OCI-LY3 (cell line): ENCODE measurements at regions not wholly inside any gene's neighbourhood (a gene's known extent, or its start where the extent isn't known, plus 50 kb on each side); places are given as distances from the start of the nearest gene placed in this dataset.

ENCODE experiments used
- EZH2phosphoT487 ChIP-seq: fragments of 200-600 bp; shearing (Covaris generic); IDR thresholded peaks from 2 replicates; pipeline ENCODE4 v1.6.1; 2018; ENCODE audit warnings: antibody characterized with exemption, mixed run types, low read depth
- TF ChIP-seq, protein P1 (sequence below): fragments of 200-600, 300-600 bp; sonication (generic); IDR thresholded peaks from 2 replicates; pipeline ENCODE4 v1.5.1; 2014; ENCODE audit warnings: antibody characterized with exemption, low read length, low read depth

DNA sequence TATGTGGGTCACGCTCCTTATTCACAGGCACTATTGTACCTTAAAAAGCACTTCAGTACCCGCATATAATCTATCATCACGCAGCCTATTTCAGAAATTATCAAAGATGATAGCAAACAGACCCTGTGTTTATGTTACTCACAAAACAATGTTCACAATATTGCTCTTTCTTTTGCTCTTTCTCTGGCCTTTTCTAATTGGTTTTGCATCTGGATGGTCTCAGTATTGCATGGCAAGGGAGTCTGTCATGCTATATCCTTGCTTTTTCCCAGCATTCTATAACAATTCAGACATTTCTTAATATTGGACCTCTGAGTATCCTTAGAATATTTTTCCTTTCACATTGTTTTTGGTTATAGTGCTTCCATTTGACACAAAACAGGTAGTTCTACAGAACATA is 541.8 kb upstream of the KLF12 start:
- TF ChIP-seq, protein P1, sequence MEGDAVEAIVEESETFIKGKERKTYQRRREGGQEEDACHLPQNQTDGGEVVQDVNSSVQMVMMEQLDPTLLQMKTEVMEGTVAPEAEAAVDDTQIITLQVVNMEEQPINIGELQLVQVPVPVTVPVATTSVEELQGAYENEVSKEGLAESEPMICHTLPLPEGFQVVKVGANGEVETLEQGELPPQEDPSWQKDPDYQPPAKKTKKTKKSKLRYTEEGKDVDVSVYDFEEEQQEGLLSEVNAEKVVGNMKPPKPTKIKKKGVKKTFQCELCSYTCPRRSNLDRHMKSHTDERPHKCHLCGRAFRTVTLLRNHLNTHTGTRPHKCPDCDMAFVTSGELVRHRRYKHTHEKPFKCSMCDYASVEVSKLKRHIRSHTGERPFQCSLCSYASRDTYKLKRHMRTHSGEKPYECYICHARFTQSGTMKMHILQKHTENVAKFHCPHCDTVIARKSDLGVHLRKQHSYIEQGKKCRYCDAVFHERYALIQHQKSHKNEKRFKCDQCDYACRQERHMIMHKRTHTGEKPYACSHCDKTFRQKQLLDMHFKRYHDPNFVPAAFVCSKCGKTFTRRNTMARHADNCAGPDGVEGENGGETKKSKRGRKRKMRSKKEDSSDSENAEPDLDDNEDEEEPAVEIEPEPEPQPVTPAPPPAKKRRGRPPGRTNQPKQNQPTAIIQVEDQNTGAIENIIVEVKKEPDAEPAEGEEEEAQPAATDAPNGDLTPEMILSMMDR = no peak
- no peak for TF ChIP-seq EZH2phosphoT487
